HFFc6 (cell line): ENCODE measurements at regions not wholly inside any gene's neighbourhood (a gene's known extent, or its start where the extent isn't known, plus 50 kb on each side); places are given as distances from the start of the nearest gene placed in this dataset.

Experiments used
- DNase-seq: peaks from one replicate; pipeline ENCODE4 v3.0.0-alpha.2; 2018
- H3K27ac Mint-ChIP-seq: 2 replicates; pipeline ENCODE4 v1.8.0; 2020; ENCODE audit warnings: mild to moderate bottlenecking, mixed read lengths
- H3K27me3 Mint-ChIP-seq: 2 replicates; pipeline ENCODE4 v1.8.0; 2021; ENCODE audit warnings: mild to moderate bottlenecking, moderate library complexity, mixed read lengths; ENCODE audit not compliant: insufficient read depth
- H3K36me3 Mint-ChIP-seq: 2 replicates; pipeline ENCODE4 v1.8.0; 2021; ENCODE audit warnings: low read depth, mixed read lengths
- H3K4me1 Mint-ChIP-seq: 2 replicates; pipeline ENCODE4 v1.8.0; 2020; ENCODE audit warnings: low read depth, mixed read lengths
- H3K4me3 Mint-ChIP-seq: 2 replicates; pipeline ENCODE4 v1.8.0; 2020; ENCODE audit warnings: mild to moderate bottlenecking, moderate library complexity, mixed read lengths
- H3K9me3 Mint-ChIP-seq: 2 replicates; pipeline ENCODE4 v1.8.0; 2020; ENCODE audit warnings: mild to moderate bottlenecking, mixed read lengths
- CTCF ChIP-seq: fragments of 200-600 bp; sonication (generic); IDR thresholded peaks from 2 replicates; pipeline ENCODE4 v1.5.0; 2021; ENCODE audit warnings: antibody characterized with exemption, mild to moderate bottlenecking

DNA sequence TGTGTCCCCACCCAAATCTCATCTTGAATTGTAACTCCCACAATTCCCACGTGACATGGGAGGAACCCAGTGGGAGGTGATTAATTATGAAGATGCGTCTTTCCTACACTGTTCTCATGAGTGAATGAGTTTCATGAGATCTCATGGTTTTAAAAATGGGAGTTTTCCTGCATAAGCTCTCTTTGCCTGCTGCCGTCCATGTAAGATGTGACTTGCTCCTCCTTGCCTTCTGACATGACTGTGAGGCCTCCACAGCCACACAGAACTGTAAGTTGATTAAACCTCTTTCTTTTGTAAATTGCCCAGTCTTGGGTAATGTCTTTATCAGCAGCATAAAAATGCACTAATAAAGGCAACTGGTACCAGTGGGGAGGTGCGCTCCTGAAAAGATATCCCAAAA is 67.7 kb upstream of the DRGX start:
- Mint-ChIP-seq H3K4me3 (no peak overlapping the region), H3K36me3 (peaks cover 53% of the 10 kb centered on the region), H3K4me1 (no peaks in the 10 kb centered on the region), H3K27me3 (peaks cover 3% of the 10 kb centered on the region; the same call in 1 of the 2 replicates), H3K9me3 (no peaks in the 10 kb centered on the region), H3K27ac (no peak overlapping the region)
- no peak for TF ChIP-seq CTCF
- no peak for DNase-seq

GRCh38 chr10:49458869-49459268 is 63.0 kb upstream of the DRGX start:
- TF ChIP-seq CTCF = no peak
- Mint-ChIP-seq H3K4me3 (no peak overlapping the region), H3K27me3 (peaks cover 4% of the 10 kb centered on the region), H3K36me3 (peaks cover 53% of the 10 kb centered on the region), H3K27ac (no peak overlapping the region), H3K9me3 (peaks cover 4% of the 10 kb centered on the region), H3K4me1 (no peaks in the 10 kb centered on the region)
- DNase-seq = no peak

- Mint-ChIP-seq H3K27me3 (peaks cover 2% of the 10 kb centered on the region), H3K27ac (peak overlapping the region; percentile 22; the same call in 1 of the 2 replicates), H3K36me3 (peaks cover 58% of the 10 kb centered on the region), H3K4me3 (no peak overlapping the region), H3K9me3 (peaks cover 9% of the 10 kb centered on the region), H3K4me1 (no peaks in the 10 kb centered on the region)
- DNase-seq = no peak
- no peak for TF ChIP-seq CTCF
Measured at GRCh38 chr10:49457686-49458085, 61.8 kb upstream of the DRGX start.

- peaks cover 32% of the 10 kb centered on the region for H3K9me3 Mint-ChIP-seq
- peaks cover 2% of the 10 kb centered on the region for H3K27me3 Mint-ChIP-seq
- TF ChIP-seq CTCF = no peak
- DNase-seq = peak; percentile 8
- no peak overlapping the region for H3K27ac Mint-ChIP-seq
- H3K36me3 Mint-ChIP-seq = peaks cover 43% of the 10 kb centered on the region
- peaks cover 15% of the 10 kb centered on the region for H3K4me1 Mint-ChIP-seq
- no peak overlapping the region for H3K4me3 Mint-ChIP-seq
Measured at GRCh38 chr10:49448924-49449323, 53.0 kb upstream of the DRGX start.

- DNase-seq = peak; percentile 30
- peaks cover under 1% of the 10 kb centered on the region for H3K27me3 Mint-ChIP-seq
- TF ChIP-seq CTCF = no peak
- H3K36me3 Mint-ChIP-seq = peaks cover 25% of the 10 kb centered on the region
- no peak overlapping the region for H3K4me3 Mint-ChIP-seq
- no peak overlapping the region for H3K27ac Mint-ChIP-seq
- H3K4me1 Mint-ChIP-seq = peaks cover 21% of the 10 kb centered on the region
- H3K9me3 Mint-ChIP-seq = peaks cover 24% of the 10 kb centered on the region
Measured at GRCh38 chr10:49446031-49446430, 50.1 kb upstream of the DRGX start.
